ENCODE measurements at regions not wholly inside any gene's neighbourhood (a gene's known extent, or its start where the extent isn't known, plus 50 kb on each side); places are given as distances from the start of the nearest gene placed in this dataset.

DNA sequence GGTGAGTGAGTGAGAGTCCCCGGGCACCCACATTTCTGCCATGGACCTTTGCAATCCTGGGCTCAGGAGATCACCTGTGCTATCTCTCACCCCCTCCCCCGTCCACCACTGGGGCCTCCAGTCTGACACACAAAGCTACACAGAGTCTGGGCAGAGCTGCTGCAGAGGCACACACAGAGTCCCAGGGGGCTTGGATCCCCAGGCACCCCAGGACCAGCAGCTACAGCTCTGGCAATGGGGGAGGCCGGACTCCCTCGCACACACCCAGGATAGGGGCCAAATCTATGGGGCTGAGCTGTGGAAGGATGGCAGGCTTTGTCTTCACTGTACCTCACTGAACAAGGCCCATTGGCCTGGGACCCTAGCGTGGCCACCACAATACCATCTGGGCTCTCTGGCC is 328.8 kb downstream of the MAN2A1 start:
- Histone ChIP-seq H2BK20ac (ENCODE audit: low read depth, low read length, poor library complexity, severe bottlenecking) (no peak overlapping the region), H2BK12ac (ENCODE audit: insufficient read length, low read depth, low read length) (no peak overlapping the region), H3K4me2 (ENCODE audit: insufficient read depth, insufficient read length, low read length) (no peak overlapping the region), H3K4me1 (ENCODE audit: insufficient read depth, low read length) (no peaks in the 10 kb centered on the region), H3K23ac (ENCODE audit: insufficient read length, low read depth, low read length) (no peak overlapping the region), H4K5ac (ENCODE audit: insufficient read length, low read depth, low read length) (no peak overlapping the region), H3K56ac (ENCODE audit: insufficient read length, low read depth, low read length) (no peak overlapping the region), H3K4ac (ENCODE audit: low read depth, low read length) (no peak overlapping the region), H3K79me2 (ENCODE audit: insufficient read depth, low read length) (no peaks in the 10 kb centered on the region), H2BK5ac (ENCODE audit: insufficient read length, low read length) (no peak overlapping the region), H3K9ac (ENCODE audit: extremely low read depth, insufficient read length, low read length) (no peak overlapping the region), H2BK15ac (ENCODE audit: low read depth, low read length) (no peak overlapping the region), H3K23me2 (ENCODE audit: insufficient read length, low read depth, low read length, poor library complexity, severe bottlenecking) (no peaks in the 10 kb centered on the region), H3K9me3 (ENCODE audit: control insufficient read depth, low read depth, low read length) (no peaks in the 10 kb centered on the region), H3K18ac (ENCODE audit: insufficient read length, low read depth, low read length) (no peak overlapping the region), H3K14ac (ENCODE audit: insufficient read depth, low read length) (no peak overlapping the region), H4K91ac (ENCODE audit: insufficient read length, low read depth, low read length) (no peak overlapping the region), H3K27me3 (ENCODE audit: insufficient read depth, low read length) (no peaks in the 10 kb centered on the region), H4K20me1 (ENCODE audit: control insufficient read depth, insufficient read depth, insufficient read length) (no peaks in the 10 kb centered on the region), H3K27ac (ENCODE audit: insufficient read length, low read depth, low read length) (no peak overlapping the region), H2AFZ (ENCODE audit: low read length) (no peak overlapping the region), H4K8ac (replicated peaks; ENCODE audit: insufficient read length, low read depth, low read length) (no peak overlapping the region), H3K79me1 (ENCODE audit: insufficient read depth, low read depth, low read length, poor library complexity, severe bottlenecking) (no peaks in the 10 kb centered on the region), H3T11ph (ENCODE audit: low read length) (no peak overlapping the region), H2AK5ac (ENCODE audit: insufficient read length, low read length) (no peak overlapping the region), H2BK120ac (ENCODE audit: low read depth, low read length, poor library complexity, severe bottlenecking) (no peak overlapping the region)
- no peak overlapping the region for H3K27ac Mint-ChIP-seq
- no peaks in the 10 kb centered on the region; a peak in 1 of 5 replicates for H3K9me3 Mint-ChIP-seq
- WGBS (ENCODE audit: extremely low coverage, insufficient read length, low lambda C conversion rate): no CpG with 5 or more reads among the region's 5 CpGs
- no peaks in the 10 kb centered on the region; a peak in 1 of 7 replicates for H3K36me3 Mint-ChIP-seq (ENCODE audit: insufficient read depth in 1 of 3, low read depth in 3 of 3)
- no peaks in the 10 kb centered on the region for H3K27me3 Mint-ChIP-seq (ENCODE audit: low read depth)
- H3K4me1 Mint-ChIP-seq: peaks cover 0 to 5% of the 10 kb centered on the region in 2 experiments; a peak in 3 of 4 replicates
- H3K4me3 Mint-ChIP-seq: no peak overlapping the region
- no peak for DNase-seq
- no peak for TF ChIP-seq CTCF (conservative IDR thresholded peaks at IDR 0.05)

All from H9 (cell line).